ENCODE measurements at regions not wholly inside any gene's neighbourhood (a gene's known extent, or its start where the extent isn't known, plus 50 kb on each side); places are given as distances from the start of the nearest gene placed in this dataset.

- TF ChIP-seq CTCF (IDR thresholded peaks at IDR 0.05; ENCODE audit: insufficient read depth, low read length, poor library complexity, severe bottlenecking) (no peak), EZH2phosphoT487 (conservative IDR thresholded peaks at IDR 0.05; ENCODE audit: low read length) (no peak)
Measured at GRCh38 chr2:13009027-13009642, 292.4 kb downstream of the TRIB2 start.
